Stimulated activated CD8-positive, alpha-beta memory T cell treated with anti-CD3 and anti-CD28 coated beads, Interleukin-7, amount 100 ng/mL, for 48 hours (primary cell): ENCODE measurements at regions not wholly inside any gene's neighbourhood (a gene's known extent, or its start where the extent isn't known, plus 50 kb on each side); places are given as distances from the start of the nearest gene placed in this dataset.

Experiments used
- DNase-seq, 2 donors: peaks; one replicate each; pipeline ENCODE4 v3.0.0-alpha.2; 2020; ENCODE audit warnings: low read depth in 1 of 2; ENCODE audit errors: extremely low read depth in 1 of 2

DNA sequence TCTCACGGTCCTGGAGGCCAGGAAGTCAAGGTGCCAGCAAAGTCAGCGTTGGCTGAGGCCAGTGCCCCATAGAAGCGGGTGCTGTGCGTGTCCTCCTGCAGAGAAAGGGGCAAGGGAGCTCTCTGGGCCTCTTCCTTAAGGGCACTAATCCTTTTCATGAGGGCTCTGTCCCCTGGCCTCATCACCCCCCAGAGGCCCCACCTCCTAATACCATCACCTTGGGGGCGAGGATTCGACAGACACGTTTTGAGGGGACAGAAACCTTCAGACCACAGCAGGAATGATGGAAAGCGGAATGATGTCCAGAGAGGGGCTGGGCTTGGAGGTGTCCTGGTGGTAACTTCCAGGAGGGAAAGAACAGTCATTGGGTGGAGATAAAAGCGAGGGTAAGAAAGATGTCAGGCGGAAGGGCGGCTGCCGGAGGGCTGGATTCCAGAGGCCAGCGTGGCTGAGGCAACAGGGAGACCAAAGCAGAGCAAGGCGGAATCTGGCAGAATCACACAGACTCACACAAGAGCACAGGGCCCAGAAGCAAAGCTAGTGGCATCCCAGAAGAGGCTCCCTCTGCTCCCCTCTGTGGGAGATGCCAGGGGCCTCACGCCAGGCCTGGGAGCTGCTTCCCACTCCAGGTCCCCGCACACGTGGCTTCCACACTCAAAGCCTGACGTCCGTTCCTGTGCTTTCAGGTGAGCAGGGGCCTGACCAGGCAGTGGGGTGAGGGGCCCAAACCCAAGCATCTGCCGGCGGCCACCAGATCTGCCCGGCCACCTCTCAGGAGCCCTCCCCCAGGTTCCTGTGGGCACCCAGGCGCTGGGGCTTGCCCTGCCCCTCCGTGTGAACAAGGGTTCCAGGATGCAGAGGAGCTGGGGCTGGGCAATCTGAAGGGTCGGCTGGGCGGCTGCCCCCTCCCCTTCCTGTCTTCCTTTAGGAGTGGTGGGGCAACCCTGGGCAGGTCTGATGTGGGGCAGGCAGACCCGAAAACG, 784.5 kb downstream of the BRD1 start:
- DNase-seq = no peak

DNA sequence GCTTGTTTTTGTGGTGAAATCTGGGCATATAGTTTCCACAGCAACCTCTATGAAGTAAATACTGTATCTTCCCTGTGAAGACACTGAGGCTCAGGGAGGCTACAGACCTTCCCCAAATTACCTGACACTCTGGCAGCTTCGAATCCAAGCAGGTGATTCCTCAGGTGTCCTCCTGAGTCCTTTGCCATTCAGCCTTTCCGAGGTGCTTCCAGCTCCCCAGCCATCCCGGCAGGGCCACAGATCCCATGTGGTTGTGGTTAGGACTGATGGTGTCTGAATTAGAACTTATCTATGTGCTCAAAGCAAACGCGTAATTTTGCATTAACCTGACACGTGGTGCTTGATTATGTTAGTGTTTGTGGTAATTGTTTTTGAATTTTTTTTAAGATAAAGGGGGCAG, 785.6 kb downstream of the BRD1 start:
- no peak for DNase-seq

DNA sequence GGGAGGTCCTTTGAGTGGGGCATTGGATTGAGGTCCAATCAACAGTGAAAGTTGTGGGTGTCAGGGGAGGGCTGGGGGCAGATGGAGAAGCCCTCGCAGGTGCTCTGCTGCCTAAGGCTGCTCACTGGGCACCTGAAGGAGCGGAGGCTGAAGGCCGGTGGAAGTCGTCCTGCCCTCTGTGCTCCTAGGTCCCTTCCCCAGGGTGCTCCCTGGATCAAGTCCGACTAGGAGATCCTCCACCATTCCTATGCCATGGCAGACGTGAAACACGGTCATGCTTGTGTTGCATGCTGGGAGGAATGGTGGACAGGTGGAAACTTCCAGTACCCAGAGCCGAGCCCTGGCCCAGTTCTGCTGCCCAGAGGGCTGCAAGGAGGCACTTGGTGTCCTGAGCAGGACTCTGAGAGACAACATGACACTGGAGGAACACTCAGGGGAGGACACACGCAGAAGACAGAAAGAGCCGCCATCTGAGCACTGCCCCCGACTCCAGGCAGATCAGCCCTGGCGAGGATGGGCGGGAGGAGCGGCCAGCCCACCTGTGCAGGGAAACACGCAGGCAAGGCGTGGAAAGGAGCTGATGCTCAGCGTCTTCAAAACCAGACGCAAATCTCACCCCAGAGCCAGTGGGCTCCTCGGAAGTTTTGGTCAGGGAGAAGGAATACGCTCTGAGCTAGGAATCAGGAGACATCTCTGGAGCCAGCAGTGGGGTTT, 786.8 kb downstream of the BRD1 start:
- no peak for DNase-seq

DNA sequence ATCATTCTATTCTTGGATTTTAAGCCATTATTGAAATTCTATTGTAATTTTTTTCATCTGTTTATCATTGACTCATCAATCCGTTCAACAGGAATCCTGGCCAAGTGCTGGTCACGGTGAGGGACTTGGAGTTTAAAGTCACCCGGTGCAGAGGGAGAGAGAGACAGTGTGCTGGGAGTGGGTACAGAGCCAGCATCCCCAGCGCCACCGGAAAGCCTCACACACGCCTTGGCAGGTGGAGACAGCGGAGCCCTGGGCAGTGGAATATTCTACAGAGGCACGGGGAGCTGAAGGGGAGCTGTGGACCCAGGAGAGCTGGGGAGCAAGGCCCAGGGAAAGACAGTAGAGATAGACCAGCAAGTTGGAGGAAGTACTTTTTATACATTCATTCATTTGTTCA, 787.6 kb downstream of the BRD1 start:
- DNase-seq = no peak

DNA sequence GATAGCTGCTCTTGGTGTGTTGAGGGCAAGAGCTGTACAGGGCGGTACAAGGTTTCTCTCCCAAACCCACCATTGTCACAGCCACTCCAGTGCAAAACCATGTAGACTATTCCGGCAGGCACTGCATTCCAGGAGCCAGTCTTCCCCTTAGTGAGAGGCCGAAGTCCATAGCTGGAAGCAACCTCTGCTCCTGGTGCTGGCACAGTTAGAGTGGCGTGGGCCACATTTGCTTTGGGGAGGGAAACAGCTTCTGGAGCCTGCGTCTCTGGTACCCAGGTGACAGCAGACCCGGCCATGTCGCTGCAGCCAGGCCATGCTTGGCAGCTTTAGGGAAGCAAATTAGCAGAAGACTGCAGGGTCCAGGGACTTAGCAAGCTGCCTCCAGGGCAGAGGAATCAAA, 788.0 kb downstream of the BRD1 start:
- DNase-seq = no peak

DNA sequence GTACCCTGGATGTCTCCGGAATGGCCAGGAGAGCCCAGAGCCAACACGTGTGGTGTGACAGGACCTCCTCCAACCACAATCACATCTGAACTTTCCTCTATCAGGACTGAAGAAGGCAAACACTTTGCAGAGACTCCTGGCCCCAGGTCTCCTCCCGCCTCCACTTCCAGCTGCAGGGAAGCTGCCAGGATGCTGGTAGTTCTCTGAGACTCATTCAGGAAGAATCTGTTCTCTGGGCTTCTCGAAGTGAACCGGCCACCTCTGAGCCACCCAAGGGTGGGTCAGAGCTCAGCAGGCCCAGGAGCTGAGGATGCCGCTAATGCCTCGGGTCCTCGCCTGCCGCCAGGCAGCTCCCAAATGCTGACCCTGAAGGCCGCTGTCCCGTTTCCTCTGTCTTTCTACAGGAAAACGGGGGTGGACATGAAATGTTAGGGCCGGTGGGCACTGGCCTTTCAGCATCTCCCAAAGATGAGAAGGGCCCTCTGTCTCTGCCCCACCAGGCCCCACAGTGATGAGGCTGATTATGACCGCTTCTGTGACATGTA, 789.9 kb downstream of the BRD1 start:
- DNase-seq = no peak

DNA sequence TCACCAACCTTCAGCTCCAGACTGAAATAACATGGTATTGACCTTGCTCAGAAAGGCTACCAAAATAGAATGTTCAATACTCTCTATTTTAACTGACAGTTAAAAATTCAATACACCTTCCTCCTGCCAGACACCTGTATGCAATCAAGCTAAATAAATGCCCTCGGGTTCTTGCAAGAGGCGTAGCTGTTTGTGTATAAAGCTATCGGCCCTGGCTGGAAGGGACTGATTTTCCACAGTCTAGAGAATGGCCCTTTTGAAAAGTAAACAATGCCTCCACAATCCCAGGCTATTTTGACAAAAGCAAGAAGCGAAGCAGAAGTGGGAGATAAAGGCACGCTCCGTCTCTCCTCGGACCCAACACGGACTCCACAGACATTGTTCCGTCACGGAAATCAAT, 791.2 kb downstream of the BRD1 start:
- DNase-seq = no peak

DNA sequence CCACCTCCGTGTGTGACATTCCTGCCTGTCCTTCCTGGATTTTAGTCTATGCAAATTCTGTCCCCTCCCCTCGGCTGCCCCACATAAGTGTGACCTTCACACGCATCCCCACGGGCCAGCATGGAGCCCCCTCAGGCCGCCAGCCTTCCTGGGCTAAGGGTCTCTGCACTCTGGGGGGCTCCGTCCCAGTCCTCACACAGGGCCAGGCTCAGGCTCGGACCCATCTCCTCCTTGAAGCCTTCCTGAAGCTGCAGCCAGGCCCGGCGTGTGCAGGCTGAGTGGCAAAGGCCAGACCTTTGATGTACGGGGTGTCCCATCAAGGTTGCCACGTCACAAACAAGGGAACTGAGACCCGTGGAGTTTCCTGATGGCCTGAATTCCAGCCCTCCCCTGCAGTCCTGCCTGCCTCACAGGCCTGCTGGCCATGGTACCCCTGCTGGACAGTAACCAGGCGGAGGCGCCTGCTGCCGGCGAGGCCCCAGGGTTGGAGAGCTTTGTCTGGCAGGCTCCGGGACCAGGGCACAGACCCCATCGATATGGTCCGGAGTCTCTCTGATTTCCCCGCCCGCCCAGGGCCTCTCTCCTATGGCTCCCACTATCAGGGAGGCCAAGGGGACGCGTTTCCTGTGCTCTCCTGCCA, 791.7 kb downstream of the BRD1 start:
- no peak for DNase-seq

DNA sequence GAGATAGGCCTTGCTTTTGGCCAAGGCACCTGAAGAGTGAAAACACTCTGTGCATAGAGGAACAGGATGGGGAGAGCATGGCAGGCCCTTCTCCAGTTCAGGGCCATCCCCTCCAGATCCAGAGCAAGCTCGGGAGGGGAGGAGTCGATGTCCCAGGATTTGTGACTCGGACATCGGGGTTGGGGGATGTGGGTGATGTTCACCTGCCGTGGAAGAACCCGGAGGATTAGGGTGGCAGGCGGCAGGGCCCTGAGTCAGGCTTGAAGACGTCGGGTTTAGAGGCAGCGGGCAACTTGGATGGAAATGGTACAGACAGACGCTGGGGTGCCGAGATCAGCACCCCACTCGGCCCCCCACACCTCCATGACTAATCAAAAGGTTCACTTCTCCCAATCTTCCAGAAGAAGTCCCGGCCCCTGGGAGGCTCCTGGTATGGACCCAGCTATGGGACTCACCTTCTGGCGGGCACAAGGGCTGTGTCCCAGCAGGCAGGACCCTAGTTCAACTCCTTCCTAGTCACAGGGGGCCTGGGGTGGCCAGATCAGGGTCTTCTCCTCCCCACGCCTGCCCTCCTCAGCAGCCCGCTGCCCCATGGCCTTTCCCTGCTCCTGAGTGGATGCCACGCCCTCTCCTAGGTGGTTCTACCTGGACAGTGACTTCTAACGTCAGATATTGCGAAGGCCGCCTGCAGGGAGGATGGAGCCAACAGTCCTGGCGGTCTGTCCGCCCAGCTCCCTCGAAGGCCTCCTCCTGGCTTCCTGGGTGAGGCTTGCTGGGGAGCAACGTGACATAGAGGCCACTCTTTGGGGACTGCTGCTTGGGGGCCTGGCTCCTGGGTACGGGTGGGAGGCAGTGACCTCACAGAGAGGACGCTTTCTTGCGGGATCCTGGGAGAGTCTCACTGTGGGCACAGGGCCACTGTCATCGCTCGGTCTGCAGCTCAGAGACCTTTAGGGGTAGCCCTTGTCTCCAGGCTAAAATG, 792.5 kb downstream of the BRD1 start:
- no peak for DNase-seq

DNA sequence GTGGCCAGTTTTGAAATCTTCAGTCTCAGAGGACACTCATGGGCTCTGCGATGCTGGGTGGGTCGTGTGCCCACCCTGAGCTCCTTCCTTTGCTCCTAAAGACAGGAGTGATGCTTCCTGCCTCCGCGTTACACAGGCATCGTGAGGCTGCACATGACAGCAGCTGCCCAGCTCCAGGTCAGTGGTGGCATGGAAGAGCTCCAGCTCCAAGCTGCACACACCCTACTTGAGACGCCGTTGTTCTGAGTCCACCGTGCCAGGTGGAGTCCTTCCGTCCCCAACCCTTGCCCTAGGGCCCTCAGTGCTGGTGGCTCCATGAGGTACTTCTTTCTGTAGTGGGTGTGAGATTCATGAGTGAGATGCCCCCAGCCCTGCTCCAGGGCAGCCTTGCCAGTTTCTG, 794.1 kb downstream of the BRD1 start:
- no peak for DNase-seq

DNA sequence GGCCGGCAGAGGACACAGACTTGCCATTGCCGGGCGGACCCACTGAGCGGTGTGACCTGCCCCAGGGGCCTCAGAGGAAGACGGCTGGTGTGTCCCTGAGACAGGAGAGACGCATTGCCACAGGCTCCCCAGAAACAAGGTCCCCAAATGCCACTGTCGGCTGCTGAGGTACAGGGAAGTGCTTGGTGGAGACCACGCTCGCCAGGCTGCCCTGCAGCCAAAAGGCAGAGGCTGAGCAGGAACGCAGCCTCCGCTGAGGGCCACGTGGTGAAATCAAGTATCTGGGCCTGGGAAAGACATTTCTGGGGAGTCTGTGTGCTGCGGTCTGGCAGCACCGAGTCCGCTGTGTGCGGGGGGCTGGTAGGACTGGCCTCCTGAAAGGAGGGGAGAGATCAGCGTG, 794.9 kb downstream of the BRD1 start:
- no peak for DNase-seq

DNA sequence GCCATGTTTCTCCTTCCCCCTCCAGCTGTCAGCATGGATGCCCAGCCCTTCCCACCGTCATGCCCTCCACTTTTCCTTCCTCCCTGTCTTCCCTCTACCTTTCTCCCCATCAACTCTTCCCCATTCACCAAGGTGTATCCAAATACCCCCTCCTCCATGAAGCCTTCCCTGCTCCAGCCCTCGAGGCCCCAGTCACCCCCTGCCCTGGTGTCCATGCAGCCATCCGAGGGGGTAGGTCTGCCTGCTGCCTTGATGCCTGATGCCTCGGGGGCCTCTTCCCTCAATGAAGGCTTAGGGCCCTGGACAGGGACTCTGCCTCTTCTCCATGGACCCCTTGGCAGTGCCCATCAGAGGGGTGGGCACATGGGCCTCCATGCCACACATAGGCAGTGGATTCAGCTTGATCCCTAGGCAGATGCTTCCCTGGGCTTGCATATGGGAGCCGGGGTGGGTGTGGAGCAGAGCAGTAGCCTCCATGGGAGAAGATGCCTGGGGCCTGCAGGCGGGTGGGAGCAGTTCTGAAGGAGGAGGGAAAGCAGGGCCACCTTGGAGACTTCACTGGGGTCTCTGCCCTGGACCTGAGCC, 795.8 kb downstream of the BRD1 start:
- DNase-seq = no peak

DNA sequence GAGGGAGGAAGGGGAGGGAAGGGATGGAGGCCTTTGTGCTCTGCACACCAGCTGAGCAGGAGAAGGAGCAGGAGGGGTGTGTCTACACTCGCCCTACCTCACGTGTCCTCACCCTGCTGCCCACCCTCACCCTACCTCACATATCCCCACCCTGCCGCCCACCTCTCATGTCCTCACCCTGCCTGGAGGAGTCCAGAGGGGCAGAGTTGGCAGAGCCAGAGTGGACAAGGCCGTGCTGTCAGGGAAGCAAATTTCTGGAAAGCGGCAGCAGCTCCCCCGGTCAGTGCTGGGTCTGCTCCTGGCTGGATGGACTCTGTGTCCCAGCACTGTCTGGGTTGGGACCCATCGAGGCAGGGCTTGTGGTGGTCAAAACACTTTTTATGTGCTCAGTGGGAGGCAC, 799.6 kb downstream of the BRD1 start:
- DNase-seq = no peak

DNA sequence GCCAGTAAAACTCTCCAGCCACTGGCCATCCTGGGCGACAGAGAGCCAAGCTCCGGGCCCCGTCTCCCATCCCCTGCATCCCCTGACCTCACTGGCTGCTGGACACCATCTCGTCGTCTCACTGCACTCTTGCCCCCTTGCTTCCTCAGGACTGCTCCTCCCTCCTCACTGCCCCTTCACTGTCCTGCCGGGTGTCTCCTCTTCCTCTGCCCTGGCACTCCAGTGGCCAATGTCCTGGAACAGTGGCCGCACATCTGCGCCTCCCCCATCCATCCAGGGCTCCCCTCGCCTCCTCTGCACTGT, 800.4 kb downstream of the BRD1 start:
- DNase-seq = no peak

DNA sequence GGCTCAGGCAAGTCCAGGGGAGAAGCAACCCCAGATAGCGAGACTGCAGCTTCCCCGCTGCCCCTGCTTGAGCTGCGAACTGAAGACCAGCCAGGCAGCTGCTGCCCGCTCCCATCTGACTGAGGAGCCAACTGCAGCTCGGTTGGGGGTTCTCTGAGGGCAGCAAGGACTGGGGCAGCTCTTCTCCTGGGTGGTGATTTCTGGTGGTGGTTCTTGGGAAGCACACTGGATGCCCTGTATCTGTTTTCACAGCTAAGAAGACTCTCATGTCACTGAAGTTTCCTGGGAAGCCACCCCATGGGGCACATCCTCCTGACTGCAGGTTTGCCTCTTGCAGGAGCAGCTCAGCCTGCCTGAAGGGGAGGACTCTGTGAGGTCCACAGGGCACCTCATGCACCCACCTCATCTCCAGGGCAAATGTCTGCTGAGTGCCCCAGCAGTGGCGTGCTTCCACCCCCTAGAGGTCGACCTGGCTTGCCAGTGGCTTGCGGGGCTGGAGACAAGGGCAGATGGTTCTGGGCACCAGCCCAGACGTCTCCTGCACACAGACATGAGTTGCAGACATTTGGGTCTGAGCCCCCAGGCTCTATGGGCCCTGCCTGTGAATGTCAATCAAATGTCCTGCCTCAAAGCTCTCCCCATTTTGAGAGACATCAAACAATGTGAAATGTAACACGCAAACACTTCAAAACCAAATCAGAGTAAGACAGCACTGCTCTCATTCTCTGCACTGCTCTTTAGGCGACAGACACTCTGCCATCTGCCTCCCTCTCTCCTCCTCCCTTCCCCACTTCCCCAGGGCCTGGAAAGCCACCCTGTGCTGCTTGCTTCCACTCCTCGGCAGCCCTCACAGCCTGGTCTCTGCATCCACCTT, 800.9 kb downstream of the BRD1 start:
- no peak for DNase-seq

DNA sequence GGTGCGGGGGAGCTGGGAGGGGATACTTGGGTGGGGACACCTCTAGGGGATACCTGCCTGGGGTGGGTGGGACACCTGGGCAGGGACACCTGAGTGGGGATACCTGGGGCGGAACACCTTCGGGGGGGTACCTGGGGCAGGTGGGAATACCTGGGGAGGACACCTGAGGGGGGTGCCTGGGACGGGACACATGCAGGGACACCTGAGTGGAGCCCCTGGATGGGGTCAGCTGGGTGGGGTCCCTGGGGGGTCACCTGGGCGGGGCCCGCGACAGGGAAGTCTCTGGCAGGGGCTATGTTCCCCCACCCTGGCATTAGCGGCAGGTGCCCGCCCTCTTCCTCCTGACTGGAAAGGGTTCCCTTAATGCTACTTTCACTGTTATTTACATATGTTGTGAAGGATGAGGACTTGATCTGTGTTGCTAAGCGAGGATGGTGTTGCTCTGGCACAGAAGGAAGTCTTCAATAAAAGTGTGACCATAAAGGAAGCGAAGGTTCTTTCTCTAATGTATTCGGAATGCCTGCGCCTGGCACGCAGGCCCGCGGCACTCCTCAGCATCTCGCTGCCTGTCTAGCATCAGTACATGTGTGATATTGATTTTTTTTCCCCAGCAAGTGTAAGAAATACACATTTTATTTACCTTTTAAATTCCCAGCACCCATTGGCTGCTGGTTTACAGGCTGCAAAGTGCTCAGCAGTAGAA, 801.7 kb downstream of the BRD1 start:
- DNase-seq = no peak

DNA sequence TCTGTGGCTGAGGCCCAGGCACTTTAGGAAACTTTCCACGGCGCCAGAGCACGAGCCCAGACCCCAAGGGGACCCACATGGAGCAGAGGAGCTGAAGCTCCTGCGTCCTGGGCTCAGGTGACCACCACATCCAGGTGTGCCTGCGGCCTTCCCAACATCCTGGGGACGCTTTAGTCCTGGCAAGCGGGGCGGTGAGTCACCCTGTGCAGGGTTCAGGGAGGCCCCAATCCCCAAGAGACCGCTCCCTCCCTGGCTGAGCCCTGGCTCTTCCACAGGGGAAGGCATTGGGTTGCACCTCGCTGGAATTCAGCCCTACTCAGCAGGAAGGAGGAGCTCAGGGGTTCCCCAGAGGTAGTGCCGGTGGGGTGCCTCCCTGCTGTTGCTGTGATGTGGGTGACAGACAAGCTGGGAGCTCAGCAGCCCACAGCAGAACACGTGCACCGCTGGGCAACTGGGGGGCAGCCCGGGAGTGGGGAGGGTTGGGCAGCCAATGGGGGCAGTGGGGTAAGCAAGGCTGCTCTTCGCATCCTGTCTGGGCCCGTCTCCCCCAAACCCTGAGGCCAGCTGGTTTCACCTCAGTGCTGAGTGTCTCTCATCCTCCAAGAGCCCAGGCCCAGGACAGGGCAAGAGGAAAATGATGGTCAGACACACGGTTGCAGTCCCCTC, 802.8 kb downstream of the BRD1 start:
- DNase-seq = no peak
